Myocyte (in vitro differentiated cells): ENCODE measurements at regions not wholly inside any gene's neighbourhood (a gene's known extent, or its start where the extent isn't known, plus 50 kb on each side); places are given as distances from the start of the nearest gene placed in this dataset.
A peak's percentile ranks its signal among the peaks of the same experiment; 100 is the strongest.

Source experiments
- DNase-seq: peaks from one replicate; pipeline ENCODE4 v3.0.0-alpha.2; 2012; ENCODE audit warnings: low read depth

DNA sequence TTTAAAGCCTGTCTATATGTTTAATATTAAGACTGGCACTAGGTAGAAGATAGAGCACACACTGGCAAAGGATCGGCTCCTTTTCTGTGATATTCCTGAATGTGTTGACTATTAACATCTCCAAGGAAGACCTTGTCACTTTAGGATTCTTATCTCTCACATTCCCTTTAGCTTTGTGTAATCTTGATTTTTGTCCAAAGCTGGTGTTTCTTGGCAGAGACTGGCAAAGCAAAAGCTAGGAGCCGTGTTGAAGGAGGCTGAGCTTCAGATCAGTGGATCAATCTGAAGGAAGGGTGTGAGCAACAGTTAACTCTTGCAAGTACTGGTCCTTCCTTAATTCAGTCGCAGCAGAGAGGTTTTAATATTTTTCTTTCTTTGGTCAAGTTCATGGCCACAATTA, 830.4 kb upstream of the ZNF608 start:
- DNase-seq = no peak

DNA sequence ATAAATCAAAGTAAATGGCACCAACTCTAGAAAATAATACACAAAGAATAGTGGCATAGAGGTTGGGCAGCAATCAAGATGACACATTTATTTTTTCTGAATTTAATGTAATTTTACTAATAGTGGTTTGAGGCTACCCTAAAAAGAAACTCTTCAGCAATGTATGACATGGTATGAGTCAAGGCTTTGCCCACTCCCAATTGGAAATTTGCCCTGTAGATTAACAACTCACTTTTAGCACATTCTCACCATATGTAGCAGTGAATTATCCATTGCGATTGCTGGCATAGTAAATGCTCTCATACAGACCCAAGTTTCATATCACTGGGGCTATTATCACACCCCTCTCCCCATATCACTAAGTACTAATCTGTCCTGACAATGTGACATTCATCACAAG, 832.1 kb upstream of the ZNF608 start:
- DNase-seq = no peak

GRCh38 chr5:125579182-125579581, 832.7 kb upstream of the ZNF608 start:
- DNase-seq = no peak

GRCh38 chr5:125581311-125581710, 834.9 kb upstream of the ZNF608 start:
- DNase-seq = no peak

DNA sequence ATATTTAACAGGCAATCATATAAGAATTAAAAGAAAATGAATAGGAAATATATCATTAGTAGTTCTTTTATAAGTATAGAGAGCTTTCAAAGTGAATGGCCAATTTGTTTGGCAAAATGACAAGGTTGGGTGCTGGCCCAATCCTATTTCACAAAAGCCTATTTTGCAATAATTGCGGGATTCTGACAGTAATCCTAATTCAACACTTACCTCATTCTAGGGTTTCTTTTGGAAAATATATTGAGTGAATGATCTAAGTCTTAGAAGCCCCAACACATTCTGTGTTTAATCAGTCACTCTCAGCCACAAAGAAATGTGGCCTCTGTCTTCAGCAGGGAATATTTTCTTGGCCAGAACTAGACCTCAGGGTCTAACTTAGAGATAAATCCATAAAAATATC, 835.9 kb upstream of the ZNF608 start:
- DNase-seq = no peak

DNA sequence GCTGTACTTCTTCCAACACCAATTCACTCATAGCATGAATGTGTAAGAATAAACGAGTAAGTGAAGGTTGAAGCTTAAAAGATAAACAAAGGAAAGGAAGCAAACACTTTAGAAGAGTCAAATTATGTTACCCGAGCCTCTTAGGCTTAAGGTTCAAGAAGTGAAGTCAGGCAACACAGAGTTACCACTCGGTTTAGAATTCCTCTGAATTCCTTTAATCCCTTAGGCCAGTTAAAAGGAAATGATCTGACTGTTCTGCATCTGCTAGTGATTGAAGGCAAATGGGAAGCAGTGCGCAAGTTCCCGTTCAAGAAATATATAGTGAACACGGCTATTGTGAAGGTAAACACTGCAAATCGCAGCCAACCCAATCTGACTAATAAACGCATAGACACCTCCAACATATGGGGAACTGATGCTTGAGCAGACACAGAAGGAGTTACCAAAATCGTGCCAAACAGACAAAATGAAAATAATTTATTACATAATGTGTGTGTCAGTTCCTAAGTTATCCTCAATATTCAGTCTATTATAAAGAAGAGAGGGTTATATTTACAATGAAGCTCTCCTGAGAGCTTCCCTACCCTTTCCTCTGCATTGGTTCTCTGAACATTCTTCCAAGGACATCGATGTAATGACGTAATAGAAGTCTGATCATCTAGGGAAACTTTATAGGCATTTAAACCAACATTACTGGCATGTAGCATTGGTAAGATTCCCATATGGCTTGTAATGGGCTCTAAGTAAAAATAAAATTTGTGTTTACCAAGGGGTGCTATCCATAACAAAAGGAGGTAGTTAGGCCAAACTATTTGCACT, 837.1 kb upstream of the ZNF608 start:
- DNase-seq = no peak

DNA sequence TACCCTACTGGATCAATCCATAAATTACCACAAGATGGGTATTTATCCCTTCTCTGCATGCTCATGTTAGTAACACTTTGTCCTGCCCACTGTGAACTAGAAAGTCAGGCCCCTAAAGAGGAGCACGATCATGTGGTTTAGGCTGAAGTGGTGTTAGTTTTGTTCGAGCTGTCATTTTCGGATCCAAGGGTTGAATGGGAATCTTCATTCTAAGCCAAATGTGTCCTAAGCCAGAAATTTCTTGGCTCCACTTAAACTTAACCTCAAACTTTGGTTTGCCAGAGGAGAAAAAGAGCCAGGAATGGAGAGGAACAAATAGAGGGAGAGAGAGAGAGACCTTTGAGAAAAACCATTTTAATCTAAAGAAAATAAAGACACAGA, 837.7 kb upstream of the ZNF608 start:
- peak; percentile 39 for DNase-seq

GRCh38 chr5:125587631-125588030, 835.6 kb upstream of the GRAMD2B start:
- no peak for DNase-seq

DNA sequence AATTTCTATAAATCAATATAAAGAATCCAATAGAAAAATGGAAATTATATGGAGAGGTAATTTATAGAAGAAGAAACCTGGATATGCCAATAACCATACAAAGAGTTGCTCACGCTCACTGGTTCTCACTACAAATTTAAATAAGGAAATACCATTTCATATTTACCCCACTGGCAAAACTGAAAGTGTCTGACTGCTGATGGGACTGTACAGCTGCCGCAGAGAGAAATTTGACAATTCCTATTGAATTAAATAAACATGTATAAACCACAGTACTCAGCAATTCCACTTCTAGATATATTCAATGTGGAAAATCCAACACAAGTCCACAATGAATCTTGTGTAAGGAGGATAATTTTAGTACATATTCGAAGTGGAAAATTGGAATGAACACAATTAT, 830.4 kb upstream of the GRAMD2B start:
- peak; percentile 56 for DNase-seq

GRCh38 chr5:125595095-125595494, 828.1 kb upstream of the GRAMD2B start:
- DNase-seq = peak; percentile 90

DNA sequence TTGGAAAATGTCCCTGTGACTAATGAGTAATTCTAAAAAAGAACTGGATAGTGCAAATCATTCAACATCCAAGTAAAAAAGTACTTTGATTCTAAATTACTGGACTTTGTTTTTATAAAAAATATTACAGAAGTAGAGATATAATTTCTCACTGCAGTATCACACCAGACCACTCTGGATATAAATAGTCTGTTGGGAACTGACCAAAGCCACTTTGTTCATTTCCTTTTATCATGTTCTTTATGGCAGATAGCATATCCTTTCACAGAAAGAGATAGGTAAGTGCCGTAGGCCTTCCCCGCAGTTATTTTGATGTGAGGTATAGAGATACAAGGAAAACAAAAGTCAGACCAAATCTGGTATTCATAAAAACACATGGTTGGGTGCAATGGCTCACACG, 827.4 kb upstream of the GRAMD2B start:
- DNase-seq = peak; percentile 44

DNA sequence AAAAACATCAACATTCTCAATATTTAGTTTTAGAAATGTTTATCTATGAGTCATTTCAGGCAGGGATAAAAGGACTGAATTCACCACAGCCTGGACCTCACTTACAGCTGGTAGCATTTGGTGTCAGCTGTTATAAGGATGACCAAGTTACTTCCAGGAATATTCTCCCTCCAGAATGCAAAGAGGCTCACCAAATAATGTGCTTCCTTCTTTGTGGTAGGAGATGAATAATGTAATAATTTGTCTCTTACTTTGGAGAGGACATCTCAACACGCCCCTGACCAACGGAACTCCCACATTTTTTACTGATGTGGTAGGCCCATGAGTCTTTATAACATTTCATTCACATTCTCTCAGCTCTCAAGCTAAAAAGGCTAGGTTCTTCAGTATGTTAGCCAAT, 825.9 kb upstream of the GRAMD2B start:
- DNase-seq = peak; percentile 95

GRCh38 chr5:125600559-125600958, 822.6 kb upstream of the GRAMD2B start:
- no peak for DNase-seq

- DNase-seq = no peak
Observed at GRCh38 chr5:125602184-125602583, 821.0 kb upstream of the GRAMD2B start.

- DNase-seq = no peak
Observed at GRCh38 chr5:125603321-125603720, 819.9 kb upstream of the GRAMD2B start.

DNA sequence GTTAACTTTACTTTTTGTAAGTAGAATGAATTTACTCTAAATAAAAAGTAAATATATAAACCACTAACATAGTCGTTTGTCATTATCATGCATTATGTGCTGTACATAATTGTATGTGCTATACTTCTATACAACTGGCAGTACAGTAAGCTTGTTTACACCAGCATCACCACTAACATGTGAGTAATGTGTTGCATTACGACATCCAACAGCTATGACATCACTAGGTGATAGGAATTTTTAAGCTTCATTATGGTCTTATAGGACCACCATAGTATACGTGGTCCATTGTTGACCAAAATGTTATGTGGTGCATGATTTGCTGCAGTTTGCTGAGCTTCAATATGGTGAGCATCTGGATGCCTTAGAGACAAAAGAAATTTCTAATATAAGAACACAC, 819.1 kb upstream of the GRAMD2B start:
- no peak for DNase-seq

GRCh38 chr5:125607018-125607417, 816.2 kb upstream of the GRAMD2B start:
- DNase-seq = no peak

- no peak for DNase-seq
Observed at GRCh38 chr5:125609011-125609410, 814.2 kb upstream of the GRAMD2B start.

GRCh38 chr5:125610892-125611291, 812.3 kb upstream of the GRAMD2B start:
- no peak for DNase-seq

DNA sequence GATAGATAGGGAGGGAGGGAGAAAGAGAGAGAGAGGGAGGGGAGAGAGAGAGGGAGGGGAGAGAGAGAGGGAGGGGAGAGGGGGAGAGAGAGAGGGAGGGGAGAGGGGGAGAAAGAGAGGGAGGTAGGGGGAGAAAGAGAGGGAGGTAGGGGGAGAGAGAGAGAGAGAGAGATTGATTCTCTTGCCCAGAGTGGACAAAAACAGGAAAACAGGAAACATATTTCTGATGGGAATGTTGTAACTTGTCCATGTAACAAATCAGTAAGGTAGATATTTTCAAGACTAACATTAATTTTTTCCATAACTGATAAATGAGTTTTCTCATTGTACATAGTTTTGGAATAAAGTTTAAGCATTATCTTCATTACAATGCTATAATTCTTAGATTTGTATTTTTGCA, 811.7 kb upstream of the GRAMD2B start:
- DNase-seq = no peak

GRCh38 chr5:125612181-125612721, 811.0 kb upstream of the GRAMD2B start:
- DNase-seq = peak; percentile 93

- DNase-seq = no peak
Observed at GRCh38 chr5:125612776-125613175, 810.4 kb upstream of the GRAMD2B start.

DNA sequence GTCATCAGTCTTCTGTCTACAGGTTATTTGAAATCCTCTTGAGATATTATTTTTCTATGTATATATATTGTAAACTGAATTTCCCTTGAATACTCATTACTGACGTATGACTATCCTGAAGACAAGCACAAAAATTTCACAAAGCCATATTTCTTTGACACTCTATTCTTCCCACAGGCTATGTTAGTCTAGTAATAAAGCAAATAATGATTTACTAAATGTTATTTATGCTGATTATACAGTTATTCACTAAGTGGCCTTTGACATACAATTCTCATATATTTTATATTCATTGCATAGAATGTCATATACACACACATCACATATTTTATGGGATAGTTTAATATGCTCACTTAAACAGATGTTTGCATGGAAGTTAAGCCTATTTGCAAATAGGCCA, 793.0 kb upstream of the GRAMD2B start:
- no peak for DNase-seq
